GM21526 (cell line): ENCODE measurements at regions not wholly inside any gene's neighbourhood (a gene's known extent, or its start where the extent isn't known, plus 50 kb on each side); places are given as distances from the start of the nearest gene placed in this dataset.

Source experiments
- ATAC-seq: cut with Tn5 transposase; IDR thresholded peaks from one replicate; pipeline ENCODE4 v1.9.1; 2021; ENCODE audit warnings: moderate library complexity; ENCODE audit not compliant: unreplicated experiment, low FRiP score

DNA sequence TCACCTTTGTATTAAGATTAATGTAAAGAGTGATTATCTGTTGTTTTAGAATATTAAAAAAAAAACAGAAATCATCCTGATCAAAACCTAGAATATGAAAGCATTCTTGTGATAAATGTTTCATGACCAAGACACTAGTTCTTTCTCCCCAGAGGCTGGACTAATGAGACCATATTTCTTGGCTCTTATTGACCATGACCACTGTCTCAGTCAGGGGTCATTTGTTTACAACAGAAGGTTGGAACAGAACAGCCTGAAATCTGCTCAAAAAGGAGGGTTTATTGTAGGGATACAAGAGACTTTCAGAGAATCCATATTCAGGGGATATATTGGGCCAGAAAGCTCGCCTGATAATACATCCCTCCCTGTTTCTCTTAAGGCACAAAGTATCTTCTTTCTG, 87.7 kb downstream of the TMEM30B start:
- no peak for ATAC-seq

DNA sequence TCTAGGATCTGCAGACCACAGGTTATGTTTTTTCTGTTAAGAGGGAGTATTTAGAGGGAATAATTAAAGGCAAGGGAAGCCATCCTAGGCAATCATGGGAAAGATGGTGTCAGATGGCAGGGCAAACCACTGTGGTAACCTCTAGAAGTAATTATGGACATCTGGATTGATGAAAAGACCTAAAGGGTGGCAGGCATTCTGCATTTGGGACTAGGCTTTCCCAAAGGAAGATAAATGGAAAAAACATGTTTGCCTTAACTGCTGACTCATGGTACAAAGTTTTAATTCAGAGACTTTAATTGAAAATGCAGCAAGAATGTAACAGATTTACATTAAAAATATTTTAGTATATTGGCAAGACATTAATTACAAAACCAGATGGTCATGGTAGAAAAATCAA, 88.1 kb downstream of the TMEM30B start:
- ATAC-seq, result no peak

GRCh38 chr14:61191733-61192132, 89.4 kb downstream of the TMEM30B start:
- no peak for ATAC-seq

GRCh38 chr14:61190341-61190740, 90.8 kb downstream of the TMEM30B start:
- ATAC-seq, result no peak

- no peak for ATAC-seq
These were observed 91.9 kb downstream of the TMEM30B start for GRCh38 chr14:61188978-61189808.

GRCh38 chr14:61188196-61188595, 92.9 kb downstream of the TMEM30B start:
- no peak for ATAC-seq

DNA sequence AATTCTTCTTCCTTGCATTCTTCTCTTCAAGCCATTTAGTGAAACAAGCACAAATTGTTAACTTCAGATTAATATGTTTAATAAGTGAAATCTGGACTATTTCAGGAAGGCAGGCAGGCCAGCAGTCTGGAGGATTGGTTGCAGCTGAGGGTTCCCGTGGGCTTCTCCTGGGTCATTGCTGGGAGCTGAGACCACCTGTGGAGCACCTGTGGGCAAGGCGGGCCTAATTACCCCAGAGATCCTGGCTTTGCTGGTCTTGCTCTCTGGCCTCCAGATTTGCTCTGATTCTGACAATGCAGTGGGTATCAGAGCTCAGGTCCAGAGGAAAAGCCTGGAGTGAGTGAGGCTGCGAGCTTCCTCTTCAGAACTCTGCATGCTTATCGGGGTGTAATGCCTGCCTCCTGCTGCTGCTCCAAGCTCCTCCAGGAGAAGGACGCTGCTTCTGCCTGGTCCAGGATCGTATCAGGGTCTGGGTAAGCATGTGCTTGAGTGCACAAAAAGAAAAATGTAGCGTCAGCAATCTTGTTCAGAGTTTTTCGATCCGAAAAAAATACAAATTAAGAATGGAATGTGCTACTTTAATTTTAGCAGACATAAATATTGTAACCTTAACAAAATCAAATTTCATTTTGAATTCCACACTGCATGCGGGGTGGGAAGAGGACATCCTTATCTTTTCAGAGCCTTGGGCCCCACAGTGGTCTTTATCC, 93.8 kb downstream of the TMEM30B start:
- no peak for ATAC-seq

- no peak for ATAC-seq
These were observed 94.6 kb downstream of the TMEM30B start for GRCh38 chr14:61186341-61187195.

- ATAC-seq, result no peak
These were observed 95.6 kb downstream of the TMEM30B start for GRCh38 chr14:61185534-61185933.

GRCh38 chr14:61184112-61184511, 97.0 kb downstream of the TMEM30B start:
- ATAC-seq, result no peak

GRCh38 chr14:61183196-61183885, 97.8 kb downstream of the TMEM30B start:
- no peak for ATAC-seq

DNA sequence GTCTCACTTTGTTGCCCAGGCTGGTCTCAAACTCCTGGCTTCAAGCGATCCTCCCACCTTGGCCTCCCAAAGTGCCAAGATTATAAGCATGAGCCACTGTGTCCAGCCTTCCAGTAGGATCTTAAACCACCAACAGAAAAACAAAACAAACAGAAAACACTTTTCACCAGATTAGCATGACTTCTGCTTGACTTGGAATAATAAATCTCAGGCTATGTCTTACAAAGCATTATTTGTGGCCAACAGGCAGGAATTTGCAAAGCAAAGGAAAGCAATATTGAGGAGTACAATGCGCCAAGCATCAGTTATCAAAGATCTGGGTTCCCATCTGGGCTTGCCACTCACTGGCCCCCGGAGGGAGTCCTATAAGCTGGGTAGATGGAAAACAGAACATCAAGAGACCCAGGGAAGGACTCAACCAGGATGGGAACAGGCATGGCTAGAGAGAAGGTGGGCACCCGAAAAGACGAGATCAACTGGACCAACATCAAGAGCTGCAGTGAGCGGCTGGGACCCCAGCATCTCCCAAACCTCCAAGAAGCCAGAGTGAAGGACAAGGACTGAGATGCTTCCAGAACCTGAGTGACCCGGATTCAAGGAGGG, 101.2 kb downstream of the TMEM30B start:
- no peak for ATAC-seq

GRCh38 chr14:61179061-61179690, 102.0 kb downstream of the TMEM30B start:
- no peak for ATAC-seq

DNA sequence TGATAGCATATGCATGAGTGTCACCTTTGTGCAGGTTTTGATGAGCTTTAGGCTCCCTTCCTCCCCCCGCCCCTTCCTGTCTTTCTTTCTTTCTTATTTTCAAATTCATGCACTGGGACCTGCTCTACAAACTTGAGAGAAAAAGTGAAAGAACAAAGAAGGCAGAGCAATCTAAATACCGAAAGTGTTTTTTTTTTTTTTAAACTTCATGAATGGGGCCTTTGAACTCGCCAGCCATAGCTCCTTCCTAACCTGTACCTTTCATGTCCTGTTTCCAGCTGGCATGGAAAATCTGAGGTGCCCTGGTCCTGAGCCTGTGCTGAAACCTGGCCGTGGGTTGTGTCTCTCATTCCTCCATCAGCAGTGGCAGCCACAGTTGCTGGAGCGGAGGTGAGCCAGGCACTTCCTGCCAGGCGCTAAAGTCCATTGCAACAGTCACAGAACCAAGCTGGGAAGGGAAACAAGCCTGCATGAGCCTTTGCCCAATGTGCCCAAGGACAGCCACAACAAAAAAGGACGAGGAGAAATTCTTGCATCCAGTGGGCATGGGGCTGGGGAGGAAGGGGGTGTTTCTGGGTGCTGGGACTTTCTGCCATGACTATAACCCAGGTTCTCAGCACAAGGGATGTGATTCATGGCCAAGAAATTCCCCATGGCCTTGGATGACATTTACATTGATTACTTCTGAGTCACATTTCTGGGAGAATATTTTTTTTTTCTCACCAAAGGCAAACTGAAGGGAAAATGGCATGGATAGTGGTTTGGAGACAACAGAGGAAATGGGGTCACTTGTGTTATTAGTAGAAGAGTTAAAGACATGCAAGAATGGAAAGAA, 102.7 kb downstream of the TMEM30B start:
- no peak for ATAC-seq

DNA sequence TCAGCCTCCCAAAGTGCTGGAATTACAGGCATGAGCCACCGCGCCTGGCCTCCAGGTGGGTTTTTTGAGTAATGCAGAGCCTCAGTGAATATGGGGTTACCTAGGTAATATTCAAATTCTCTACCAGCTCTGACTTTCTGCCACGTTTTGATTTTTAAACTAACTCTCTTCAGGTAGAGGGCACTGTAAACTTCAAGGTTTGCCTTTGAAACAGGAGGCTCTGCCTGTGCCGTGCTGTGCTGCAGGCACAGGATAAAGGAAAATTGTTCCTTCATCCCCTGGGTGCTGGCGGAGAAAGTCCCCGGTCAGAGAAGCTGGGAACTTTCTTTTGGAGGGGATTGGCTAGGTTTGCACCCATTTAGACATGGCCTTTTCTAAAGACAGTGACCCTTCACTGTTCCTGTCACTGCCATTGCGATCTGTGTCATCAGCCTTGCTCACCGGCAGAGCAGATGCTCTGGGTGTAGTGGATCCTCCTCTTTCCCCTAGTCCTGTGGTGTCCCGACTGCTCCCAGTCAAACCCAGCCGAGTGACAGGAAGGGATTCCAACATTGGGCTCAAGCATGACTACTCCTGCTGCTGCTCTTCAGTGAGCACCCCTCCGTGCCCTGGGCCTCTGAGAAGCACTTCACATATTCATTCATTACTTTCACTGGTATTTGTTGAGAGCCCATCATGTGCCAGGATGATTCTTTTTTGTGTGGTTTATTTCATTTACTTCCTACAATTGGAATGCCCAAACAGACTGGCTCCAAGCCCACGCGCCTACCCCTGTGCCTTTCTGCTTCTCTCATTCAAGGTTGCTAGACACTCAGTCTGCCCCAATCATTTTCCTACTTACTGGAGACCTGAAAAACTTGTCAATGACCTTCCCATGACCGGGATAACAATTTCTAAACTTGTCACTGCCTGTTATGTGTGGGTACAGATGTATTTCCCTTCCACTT, 103.6 kb downstream of the TMEM30B start:
- ATAC-seq, result no peak

DNA sequence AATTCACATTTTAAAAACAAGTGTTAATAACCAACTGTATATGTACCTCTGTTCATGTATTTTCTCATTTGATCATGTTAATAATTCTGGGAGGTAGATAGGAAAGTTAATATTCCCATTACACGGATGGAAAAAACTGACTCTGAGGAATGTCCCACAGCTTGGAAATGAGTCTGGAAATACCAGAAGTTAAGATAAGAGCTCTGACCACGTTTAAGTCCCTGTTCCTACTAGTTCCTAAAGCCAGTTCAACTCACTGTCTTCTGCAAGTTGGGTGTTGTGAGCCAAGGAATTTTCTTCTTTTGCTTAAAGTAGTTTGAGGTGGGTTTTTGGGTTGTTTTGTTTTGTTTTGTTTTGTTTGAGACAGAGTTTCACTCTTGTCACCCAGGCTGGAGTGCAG, 104.5 kb downstream of the TMEM30B start:
- ATAC-seq, result no peak

DNA sequence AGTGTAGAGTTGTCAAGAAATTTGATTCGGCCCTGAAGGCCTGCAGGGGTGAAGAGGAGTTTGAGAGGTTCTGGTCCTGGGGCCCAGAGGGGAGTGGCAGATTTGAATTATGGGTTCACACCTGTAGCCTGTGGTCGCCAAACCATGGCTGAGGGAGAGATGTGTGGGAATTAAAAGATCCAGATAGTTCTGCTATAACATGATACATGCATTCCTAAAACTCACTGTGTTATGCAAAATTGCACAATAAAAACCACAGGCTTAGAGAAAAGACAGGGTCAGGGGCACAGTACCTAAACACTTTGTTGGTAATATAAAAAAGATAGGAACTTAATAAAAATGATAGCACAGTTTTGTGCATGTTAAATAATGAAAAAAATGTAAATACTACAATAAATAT, 106.2 kb downstream of the TMEM30B start:
- no peak for ATAC-seq

DNA sequence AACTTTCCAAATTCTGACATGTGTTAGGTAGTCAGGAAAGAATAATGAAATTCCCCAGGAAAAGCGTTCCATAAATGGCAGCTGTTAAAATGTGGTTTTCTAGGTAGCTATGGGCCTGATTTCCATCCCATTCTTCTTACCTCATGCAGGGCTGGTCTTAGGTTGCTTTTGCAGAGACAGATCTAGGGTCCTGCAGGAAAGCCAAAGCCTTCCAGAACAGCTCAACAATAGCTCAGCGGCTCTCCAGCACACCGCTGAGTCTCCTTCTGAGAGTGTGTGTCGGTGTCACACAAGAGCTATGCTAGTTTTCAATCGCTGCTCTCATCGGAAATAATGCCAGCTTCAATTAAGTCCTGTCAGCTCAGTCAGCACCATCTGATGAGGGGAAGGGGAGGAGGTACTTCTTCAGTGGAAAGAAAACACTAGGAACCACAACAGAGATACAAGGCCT, 106.7 kb downstream of the TMEM30B start:
- no peak for ATAC-seq
